Heart left ventricle (tissue), 16 donors: ENCODE measurements at regions not wholly inside any gene's neighbourhood (a gene's known extent, or its start where the extent isn't known, plus 50 kb on each side); places are given as distances from the start of the nearest gene placed in this dataset.
"Not testable (repeated sequence)": the region's sequence is repeated elsewhere in the genome, so short reads cannot be mapped to it uniquely, and the experiment has no call there.

Experiments
- ATAC-seq, 4 donors: fragments of 200-7000 bp; cut with Tn5 transposase; one replicate each; pipeline ENCODE4 v1.9.1; 2020 to 2022; ENCODE audit warnings: moderate library complexity in 4 of 4, mild to moderate bottlenecking in 3 of 4, moderate number of reproducible peaks in 1 of 4
- DNase-seq, 5 donors: peaks; one replicate each; pipeline ENCODE4 v3.0.0-alpha.2; 2020
- H3K27ac ChIP-seq, 12 donors: fragments of 200-600 bp; sonication (generic) in 4 of 12; one replicate each; pipeline versions ENCODE4 v1.5.0 to v1.8.0; 2016 to 2022; ENCODE audit warnings: mild to moderate bottlenecking in 2 of 12
- H3K27me3 ChIP-seq, 9 donors: fragments of 200-600 bp; sonication (generic) in 2 of 9; one replicate each; pipeline versions ENCODE4 v1.5.1 to v1.8.0; 2016 to 2022; ENCODE audit warnings: mild to moderate bottlenecking in 3 of 9
- H3K36me3 ChIP-seq, 9 donors: fragments of 200-600 bp; sonication (generic) in 2 of 9; one replicate each; pipeline versions ENCODE4 v1.5.0 to v1.8.0; 2018 to 2022; ENCODE audit warnings: mild to moderate bottlenecking in 2 of 9
- H3K4me1 ChIP-seq, 12 donors: fragments of 200-600 bp; sonication (generic) in 4 of 12; one replicate each; pipeline versions ENCODE4 v1.5.0 to v1.8.0; 2016 to 2022; ENCODE audit warnings: mild to moderate bottlenecking in 3 of 12
- H3K4me3 ChIP-seq, 12 donors: fragments of 200-600 bp; sonication (generic) in 4 of 12; one replicate each; pipeline versions ENCODE4 v1.5.0 to v1.8.0; 2017 to 2022; ENCODE audit warnings: mild to moderate bottlenecking in 9 of 12, moderate library complexity in 4 of 12
- H3K9me3 ChIP-seq, 12 donors: fragments of 200-600 bp; sonication (generic) in 4 of 12; one replicate each; pipeline versions ENCODE4 v1.5.0 to v1.8.0; 2016 to 2022; ENCODE audit warnings: mild to moderate bottlenecking in 1 of 12
- POLR2A ChIP-seq, 2 donors: fragments of 450-650 bp; IDR thresholded peaks; one replicate each; pipeline ENCODE4 v1.6.1; 2017; ENCODE audit warnings: antibody characterized with exemption in 2 of 2, mild to moderate bottlenecking in 2 of 2, moderate library complexity in 2 of 2
- WGBS, 4 donors: extraction: QIAGEN DNeasy Blood & Tissue Kit in 2 of 4; methylation state at CpG; one replicate each; pipeline versions ENCODE4 v1.1.5 to v1.1.7; 2013 to 2018; 5-methylcytosine and 5-hydroxymethylcytosine counted together
- intact Hi-C, 10 donors: fragments of 100-400 bp; cut with DNase I; formaldehyde crosslinking; loops; one replicate each; pipeline versions ENCODE4 v1.11.1 to v1.14.2; 2022
- TF ChIP-seq, protein P1 (sequence below), 12 donors: fragments of 200-600 bp; sonication (generic) in 4 of 12; IDR thresholded peaks; one replicate each; pipeline versions ENCODE4 v1.5.0 to v1.8.0; 2018 to 2022; ENCODE audit warnings: antibody characterized with exemption in 12 of 12, mild to moderate bottlenecking in 5 of 12
- donor health status: ischemic (EF 13 %, LVEDD 7.1; RV severe dilation, severe dysfunction).
- donor health status: healthy with polysubstance abuse.
- donor health status: DM: no; HTN: yes; CAD: no.
- donor health status: DM: no; HTN: no; CAD: no.
- donor health status: ischemic (EF 25% LVEDD 6.9; RV normal size, moderate dysfunction).
- donor health status: ischemic (EF 25% LVEDD 5.7; RV mildly dilated, moderate dysfunction).
- donor health status: healthy.
- donor health status: DM: yes; HTN: yes; CAD: no.
- donor health status: ischemic (EF 35%, LVEDD 5.7; RV mildly dilated, moderate dysfunction).
- donor health status: nonischemic (EF 11% LVEDD 7.7; RV severe dilation, severe dysfunction).
- donor health status: DM: yes; HTN: yes; CAD: no.
- donor health status: PGD.
- donor health status: ischemic (EF 29% LVEDD 5.4; RV normal size, mild dysfunction).
- donor health status: nonischemic (EF 23%, LVEDD 6.1; RV moderate dilation, normal function).

DNA sequence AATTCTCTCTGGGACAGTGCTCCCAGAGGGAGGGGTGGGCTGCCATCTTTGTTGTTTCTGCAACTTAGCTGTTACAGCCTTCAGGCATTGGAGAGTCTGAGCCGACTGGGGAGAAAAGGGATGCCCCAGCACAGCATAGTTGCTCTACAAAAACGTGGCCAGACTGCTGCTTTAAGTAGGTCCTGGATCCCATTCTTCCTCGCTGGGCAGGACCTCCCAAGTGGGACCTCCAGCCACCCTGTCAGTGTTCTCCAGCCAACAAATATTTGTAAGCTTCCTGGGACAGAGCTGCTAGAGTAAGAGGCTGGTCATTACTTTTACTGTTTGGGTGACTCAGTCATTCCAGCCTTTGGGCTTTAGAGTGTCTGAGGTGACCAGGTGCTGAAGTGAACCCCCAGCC lies 292.7 kb upstream of the NREP start:
- Histone ChIP-seq H3K36me3 (no peaks in the 10 kb centered on the region), H3K4me3 (no peak overlapping the region), H3K27me3 (no peaks in the 10 kb centered on the region), H3K4me1 (no peaks in the 10 kb centered on the region), H3K27ac (no peak overlapping the region), H3K9me3 (peaks cover 0 to 15% (median 2%) of the 10 kb centered on the region in 12 donors)
- ATAC-seq (no peak), DNase-seq (no peak)
- intact Hi-C loops = no loop called here
- TF ChIP-seq POLR2A (IDR thresholded peaks at IDR 0.05) = no peak
- TF ChIP-seq, protein P1, sequence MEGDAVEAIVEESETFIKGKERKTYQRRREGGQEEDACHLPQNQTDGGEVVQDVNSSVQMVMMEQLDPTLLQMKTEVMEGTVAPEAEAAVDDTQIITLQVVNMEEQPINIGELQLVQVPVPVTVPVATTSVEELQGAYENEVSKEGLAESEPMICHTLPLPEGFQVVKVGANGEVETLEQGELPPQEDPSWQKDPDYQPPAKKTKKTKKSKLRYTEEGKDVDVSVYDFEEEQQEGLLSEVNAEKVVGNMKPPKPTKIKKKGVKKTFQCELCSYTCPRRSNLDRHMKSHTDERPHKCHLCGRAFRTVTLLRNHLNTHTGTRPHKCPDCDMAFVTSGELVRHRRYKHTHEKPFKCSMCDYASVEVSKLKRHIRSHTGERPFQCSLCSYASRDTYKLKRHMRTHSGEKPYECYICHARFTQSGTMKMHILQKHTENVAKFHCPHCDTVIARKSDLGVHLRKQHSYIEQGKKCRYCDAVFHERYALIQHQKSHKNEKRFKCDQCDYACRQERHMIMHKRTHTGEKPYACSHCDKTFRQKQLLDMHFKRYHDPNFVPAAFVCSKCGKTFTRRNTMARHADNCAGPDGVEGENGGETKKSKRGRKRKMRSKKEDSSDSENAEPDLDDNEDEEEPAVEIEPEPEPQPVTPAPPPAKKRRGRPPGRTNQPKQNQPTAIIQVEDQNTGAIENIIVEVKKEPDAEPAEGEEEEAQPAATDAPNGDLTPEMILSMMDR (IDR thresholded peaks at IDR 0.05) = no peak
- WGBS, 4 donors = 82 to 89% (median 84%) methylated on average over 3 of the region's 3 CpGs

GRCh38 chr5:112036206-112036605 lies 279.2 kb upstream of the NREP start:
- TF ChIP-seq, protein P1 (IDR thresholded peaks at IDR 0.05) = no peak
- no peak for TF ChIP-seq POLR2A (IDR thresholded peaks at IDR 0.05)
- intact Hi-C loops = no loop called here
- ATAC-seq = no peak
- H3K27ac ChIP-seq = no peak overlapping the region
- H3K9me3 ChIP-seq = peaks cover 0 to 9% (median 0%) of the 10 kb centered on the region in 12 donors
- H3K36me3 ChIP-seq = no peaks in the 10 kb centered on the region
- WGBS, 4 donors = 95 to 98% (median 97%) methylated on average over 5 of the region's 5 CpGs
- no peak overlapping the region for H3K4me3 ChIP-seq
- no peaks in the 10 kb centered on the region for H3K4me1 ChIP-seq
- no peak for DNase-seq
- H3K27me3 ChIP-seq = no peaks in the 10 kb centered on the region

- no peak for TF ChIP-seq POLR2A (IDR thresholded peaks at IDR 0.05)
- TF ChIP-seq, protein P1 (IDR thresholded peaks at IDR 0.05) = no peak
- Histone ChIP-seq H3K36me3 (no peaks in the 10 kb centered on the region), H3K9me3 (peaks cover 0 to 9% (median 0%) of the 10 kb centered on the region in 12 donors), H3K4me1 (no peaks in the 10 kb centered on the region), H3K27ac (no peak overlapping the region), H3K27me3 (no peaks in the 10 kb centered on the region), H3K4me3 (no peak overlapping the region)
- DNase-seq = no peak
- no peak for ATAC-seq
- intact Hi-C loops = no loop called here
Measured at GRCh38 chr5:112034421-112034979, 277.5 kb upstream of the NREP start.

DNA sequence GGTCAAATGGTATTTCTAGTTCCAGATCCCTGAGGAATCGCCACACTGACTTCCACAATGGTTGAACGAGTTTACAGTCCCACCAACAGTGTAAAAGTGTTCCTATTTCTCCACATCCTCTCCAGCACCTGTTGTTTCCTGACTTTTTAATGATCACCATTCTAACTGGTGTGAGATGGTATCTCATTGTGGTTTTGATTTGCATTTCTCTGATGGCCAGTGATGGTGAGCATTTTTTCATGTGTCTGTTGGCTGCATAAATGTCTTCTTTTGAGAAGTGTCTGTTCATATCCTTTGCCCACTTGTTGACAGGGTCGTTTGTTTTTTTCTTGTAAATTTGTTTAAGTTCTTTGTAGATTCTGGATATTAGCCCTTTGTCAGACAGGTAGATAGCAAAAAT lies 269.9 kb upstream of the NREP start:
- H3K4me1 ChIP-seq, H3K9me3 ChIP-seq, H3K36me3 ChIP-seq, H3K27ac ChIP-seq, ATAC-seq, H3K4me3 ChIP-seq, intact Hi-C loops, DNase-seq, H3K27me3 ChIP-seq: not testable (repeated sequence)
- WGBS, 4 donors = 88 to 89% (median 89%) methylated on average over 3 of the region's 3 CpGs

DNA sequence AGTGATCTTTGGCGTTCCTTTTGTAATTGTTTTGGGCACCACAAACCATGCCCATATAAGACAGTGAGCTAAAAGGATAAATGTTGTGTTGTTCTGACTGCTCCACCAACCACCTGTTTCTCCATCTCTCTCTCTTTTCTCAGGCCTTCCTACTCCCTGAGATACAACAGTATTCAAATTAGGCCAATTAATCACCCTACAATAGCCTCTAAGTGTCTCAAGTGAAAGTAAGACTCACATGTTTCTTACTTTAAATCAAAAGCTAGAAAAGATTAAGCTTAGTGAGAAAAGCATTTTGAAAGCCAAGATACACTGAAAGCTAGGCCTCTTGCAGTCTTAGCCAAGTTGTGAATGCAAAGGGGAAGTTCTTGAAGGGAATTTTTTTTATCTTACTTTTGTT lies 268.8 kb upstream of the NREP start:
- Histone ChIP-seq H3K4me1 (no peaks in the 10 kb centered on the region), H3K36me3 (no peaks in the 10 kb centered on the region), H3K9me3 (peaks cover 0 to 9% (median 0%) of the 10 kb centered on the region in 12 donors), H3K27me3 (no peaks in the 10 kb centered on the region), H3K4me3 (no peak overlapping the region), H3K27ac (no peak overlapping the region)
- TF ChIP-seq, protein P1 (IDR thresholded peaks at IDR 0.05) = no peak
- no peak for TF ChIP-seq POLR2A (IDR thresholded peaks at IDR 0.05)
- 0 to 48% (median 0%) methylated on average over 1 of the region's 1 CpG for WGBS, 4 donors
- intact Hi-C loops = no loop called here
- DNase-seq = no peak
- ATAC-seq = no peak
